ENCODE measurements at regions not wholly inside any gene's neighbourhood (a gene's known extent, or its start where the extent isn't known, plus 50 kb on each side); places are given as distances from the start of the nearest gene placed in this dataset.

- BruUV-seq (replicated peaks): no TSS peak
- WGBS (ENCODE audit: low lambda C conversion rate): 50% methylated on average over 2 of the region's 2 CpGs
- no peak for FAIRE-seq
- no peaks in the 10 kb centered on the region; a peak in 1 of 5 replicates for H3K27me3 ChIP-seq (ENCODE audit: control insufficient read depth in 1 of 2, insufficient read depth in 2 of 2, low read length in 2 of 2)
- no peak for ATAC-seq
- no peak overlapping the region for H3K4me2 ChIP-seq (ENCODE audit: low read depth, low read length)
- ChIA-PET POLR2A (no interaction called here), CTCF (ENCODE audit: low intra/inter-chr PET ratio, low total read pairs) (no interaction called here)
- intact Hi-C loops (cut with micrococcal nuclease; ENCODE audit: unreplicated experiment): no loop called here
- H3K9ac ChIP-seq (ENCODE audit: insufficient read depth, low read depth, low read length): no peak overlapping the region
- H3K79me2 ChIP-seq (ENCODE audit: insufficient read depth, low read length): no peaks in the 10 kb centered on the region
- no peak overlapping the region for H3K4me3 ChIP-seq (replicated peaks in 1 of 3; ENCODE audit: insufficient read depth in 1 of 3, low read depth in 2 of 3, low read length in 3 of 3)
- no peak for DNase-seq (ENCODE audit: low spot score)
- H3K4me1 ChIP-seq (ENCODE audit: insufficient read depth, low read length): no peaks in the 10 kb centered on the region
- H3K9me3 ChIP-seq (ENCODE audit: low read length): no peaks in the 10 kb centered on the region
- in situ Hi-C loops (cut with HindIII; ENCODE audit: extremely low pct_ligation_motif_present, low pct_unique_long_range_greater_than_20kb): no loop called here
- no peak overlapping the region for H3K27ac ChIP-seq (ENCODE audit: extremely low read length, insufficient read depth, low read length)
- H2AFZ ChIP-seq (ENCODE audit: low read length): no peak overlapping the region
- TF ChIP-seq FOXJ3 (CRISPR knock-in tag; IDR thresholded peaks at IDR 0.05; ENCODE audit: borderline replicate concordance): no peak
- TF ChIP-seq ZBTB1 (CRISPR knock-in tag; IDR thresholded peaks at IDR 0.05; ENCODE audit: borderline replicate concordance): no peak
- TF ChIP-seq LBX2 (CRISPR knock-in tag; IDR thresholded peaks at IDR 0.05; ENCODE audit: borderline replicate concordance): no peak
- no peak for TF ChIP-seq USF2 (IDR thresholded peaks at IDR 0.05; ENCODE audit: low read depth, low read length)
- TF ChIP-seq USF2 (CRISPR knock-in tag; IDR thresholded peaks at IDR 0.05; ENCODE audit: borderline replicate concordance): no peak
- TF ChIP-seq KDM5B (CRISPR knock-in tag; IDR thresholded peaks at IDR 0.05; ENCODE audit: borderline replicate concordance): no peak
- no peak for TF ChIP-seq KAT7 (CRISPR knock-in tag; IDR thresholded peaks at IDR 0.05; ENCODE audit: borderline replicate concordance)
- no peak for TF ChIP-seq KAT2B (IDR thresholded peaks at IDR 0.05; ENCODE audit: borderline replicate concordance, low read depth, low read length)
- TF ChIP-seq AFF4 (CRISPR knock-in tag; IDR thresholded peaks at IDR 0.05): no peak
- no peak for TF ChIP-seq DNMT3B (CRISPR knock-in tag; conservative IDR thresholded peaks at IDR 0.05)
- no peak for TF ChIP-seq ZNF430 (CRISPR knock-in tag; IDR thresholded peaks at IDR 0.05)
- no peak for TF ChIP-seq ZNF605 (CRISPR knock-in tag; IDR thresholded peaks at IDR 0.05)
- TF ChIP-seq MNT (IDR thresholded peaks at IDR 0.05): no peak
- H4K20me1 ChIP-seq (ENCODE audit: insufficient read depth, low read length): no peaks in the 10 kb centered on the region
- no peaks in the 10 kb centered on the region for H3K36me3 ChIP-seq (replicated peaks in 1 of 2; ENCODE audit: control insufficient read depth in 1 of 2, insufficient read depth in 2 of 2, low read length in 2 of 2)
Observed at GRCh38 chr6:133786016-133786415, 102.9 kb upstream of the TCF21 start.
